OCI-M1 (cell line): ENCODE measurements at regions not wholly inside any gene's neighbourhood (a gene's known extent, or its start where the extent isn't known, plus 50 kb on each side); places are given as distances from the start of the nearest gene placed in this dataset.
"Not testable (repeated sequence)": the region's sequence is repeated elsewhere in the genome, so short reads cannot be mapped to it uniquely, and the experiment has no call there.

Experiments
- DNase-seq: peaks from one replicate; lab custom pipeline; 2025; lab: John Stamatoyannopoulos, UW

DNA sequence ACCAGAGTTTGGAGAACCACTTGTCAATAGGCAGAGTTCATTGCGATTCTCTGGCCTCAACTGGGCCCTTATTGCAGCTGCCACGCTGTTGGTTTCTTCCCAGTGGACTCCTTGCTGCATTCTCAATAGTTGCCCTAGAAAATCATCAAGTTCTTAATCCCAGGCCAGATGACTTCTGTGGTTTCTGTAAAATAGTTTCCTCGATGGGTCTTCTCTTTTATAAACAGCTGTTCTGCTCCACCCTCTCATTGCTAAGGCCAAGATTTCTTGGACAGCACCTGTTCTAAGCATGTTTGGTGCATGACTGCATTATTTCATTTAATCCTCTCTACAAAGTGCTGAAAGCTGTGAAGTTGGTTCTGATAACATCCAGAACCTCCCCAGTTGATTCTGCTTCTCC, 131.0 kb downstream of the BCL2L11 start:
- DNase-seq = no peak

DNA sequence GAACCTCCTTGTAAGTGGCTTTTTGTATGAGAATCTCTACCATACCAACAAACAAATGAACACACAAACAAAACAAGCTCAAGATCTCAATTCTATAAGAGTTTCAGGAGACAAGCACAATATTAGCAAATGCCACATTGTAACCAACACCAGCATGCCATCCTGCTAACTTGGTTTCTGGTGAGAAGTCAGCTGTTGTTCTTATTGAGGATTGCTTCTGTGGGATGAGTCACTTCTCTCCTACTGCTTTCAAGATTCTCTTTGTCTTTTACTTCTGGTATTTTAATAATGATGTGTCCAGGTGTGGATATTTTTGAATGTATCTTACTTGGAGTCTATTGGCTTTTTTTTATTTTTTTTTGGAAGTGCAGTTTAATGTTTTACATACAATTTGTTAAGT, 131.7 kb downstream of the BCL2L11 start:
- peak; percentile 24 for DNase-seq

DNA sequence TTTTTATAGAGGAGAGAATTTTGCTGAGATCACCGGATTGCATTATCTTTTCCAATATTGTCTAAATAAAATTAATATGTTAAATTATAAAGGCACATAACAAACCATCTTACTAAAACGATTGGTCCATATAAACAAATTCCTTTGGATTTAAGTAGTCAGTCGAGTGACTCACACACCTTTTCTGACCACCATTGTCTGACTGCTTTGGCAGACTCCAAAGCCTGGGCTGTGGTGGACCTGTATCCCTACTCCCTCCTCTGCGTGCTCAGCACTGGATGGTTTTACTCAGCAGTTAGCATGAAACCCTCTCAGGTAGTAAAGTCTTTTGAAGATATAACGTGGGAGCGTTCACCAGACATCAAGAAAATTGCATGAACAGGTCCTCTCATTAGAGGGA, 134.2 kb downstream of the BCL2L11 start:
- DNase-seq = not testable (repeated sequence)

DNA sequence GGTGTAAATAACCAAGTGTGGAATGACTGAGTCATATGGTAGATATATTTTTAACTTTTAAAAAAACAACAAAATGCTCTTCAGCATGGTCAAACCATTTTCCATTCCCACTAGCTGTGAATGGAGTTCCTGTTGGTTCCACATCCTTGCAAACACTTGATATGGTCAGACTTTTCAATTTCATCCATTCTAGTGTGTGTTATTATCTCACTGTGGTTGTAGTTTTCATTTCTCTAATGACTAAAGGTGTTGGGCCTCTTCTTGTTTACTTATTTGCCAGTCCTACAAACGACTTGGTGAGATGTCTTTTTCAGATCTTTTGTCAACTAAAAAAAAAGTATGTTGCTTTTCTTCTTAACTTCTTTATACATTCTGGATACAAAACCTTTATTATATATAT, 135.9 kb downstream of the BCL2L11 start:
- not testable (repeated sequence) for DNase-seq

DNA sequence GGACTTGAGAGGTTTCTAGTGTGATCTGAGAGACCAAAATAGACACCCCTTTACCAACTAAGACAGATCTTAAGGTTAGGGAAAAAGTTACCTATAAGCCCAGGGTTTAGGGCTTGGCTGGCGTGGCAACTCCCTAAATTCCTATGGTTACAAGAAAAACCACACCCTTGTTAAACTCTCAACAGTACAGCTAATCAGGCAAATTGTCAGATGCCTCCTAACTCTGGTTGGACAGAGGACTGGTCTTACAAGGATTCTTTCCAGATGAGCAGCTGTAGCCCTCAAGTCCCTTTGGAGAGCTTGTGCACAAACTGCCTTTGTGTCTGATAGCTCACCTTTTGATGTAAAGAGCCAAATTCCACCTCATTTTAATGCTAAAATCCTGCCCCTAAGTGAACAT, 136.9 kb downstream of the BCL2L11 start:
- not testable (repeated sequence) for DNase-seq

- DNase-seq = not testable (repeated sequence)
These were observed 137.6 kb downstream of the BCL2L11 start for GRCh38 chr2:111258318-111258717.

- not testable (repeated sequence) for DNase-seq
These were observed 142.1 kb downstream of the BCL2L11 start for GRCh38 chr2:111262627-111263379.

GRCh38 chr2:111263380-111264017, 142.8 kb downstream of the BCL2L11 start:
- DNase-seq = not testable (repeated sequence)

DNA sequence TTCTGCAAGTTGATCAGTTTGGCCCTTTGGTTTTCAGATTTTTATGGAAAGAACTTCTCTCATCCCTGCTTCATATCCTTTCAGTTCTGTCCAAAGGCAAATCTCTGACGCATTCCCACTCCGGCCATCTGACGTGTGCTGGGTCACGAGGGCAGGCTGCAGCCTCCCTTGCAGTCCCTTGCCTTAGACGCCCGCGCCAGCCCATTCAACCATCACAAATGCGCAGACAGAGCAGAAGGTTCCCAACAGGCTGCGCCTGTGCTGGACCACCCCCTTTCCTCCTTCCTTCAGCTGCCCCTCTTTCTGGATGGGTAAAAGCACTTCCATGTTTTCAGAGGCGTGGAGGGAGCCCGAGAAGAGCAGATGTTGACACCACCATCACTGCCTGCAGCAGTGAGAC, 144.2 kb downstream of the BCL2L11 start:
- DNase-seq = not testable (repeated sequence)

DNA sequence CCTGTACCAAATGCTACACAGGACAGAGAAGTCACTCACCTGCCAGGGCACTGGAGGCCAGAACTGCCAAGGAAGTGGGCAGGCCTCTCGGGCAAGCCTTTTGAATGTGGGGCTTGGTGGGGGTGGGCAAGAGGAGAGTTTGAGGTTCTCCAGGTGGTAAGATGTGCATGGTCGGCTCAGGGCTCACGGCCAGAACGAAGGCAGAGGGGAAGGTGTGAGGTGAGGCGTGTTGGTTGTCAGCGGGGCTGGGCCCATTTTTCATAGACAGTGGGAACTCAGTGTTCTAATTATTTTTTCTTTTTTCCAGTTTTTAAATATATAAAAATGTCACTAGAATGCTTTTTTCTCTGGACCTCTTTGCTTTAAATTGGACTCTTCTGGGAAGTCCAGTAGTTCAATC, 145.8 kb downstream of the BCL2L11 start:
- DNase-seq = not testable (repeated sequence)

- DNase-seq = not testable (repeated sequence)
These were observed 146.3 kb downstream of the BCL2L11 start for GRCh38 chr2:111267038-111267437.

DNA sequence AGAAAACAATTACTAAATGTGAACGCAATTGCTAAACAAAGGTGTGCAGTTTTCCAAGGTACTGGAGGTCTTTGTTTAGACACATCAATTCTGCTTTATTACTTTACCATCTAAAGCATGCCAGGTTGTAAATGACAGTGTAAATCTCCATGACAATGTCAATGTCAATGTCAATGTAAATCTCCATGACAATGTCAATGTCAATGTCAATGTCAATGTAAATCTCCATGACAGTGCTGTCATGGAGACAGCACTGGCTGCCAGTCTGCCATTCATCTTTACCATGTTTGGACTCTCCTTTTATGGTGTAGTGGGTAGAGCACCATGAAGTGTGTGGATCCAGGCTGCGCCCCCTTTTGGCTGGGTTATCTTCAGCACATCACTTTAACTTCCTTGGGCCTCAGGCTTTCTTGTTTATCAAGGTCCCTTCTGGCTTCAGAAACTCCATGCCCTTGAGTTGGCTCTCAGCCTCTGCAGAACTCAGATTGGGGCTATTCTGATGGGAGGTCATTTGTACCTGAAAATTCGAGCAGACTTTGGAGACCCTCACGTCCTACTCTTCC, 149.1 kb downstream of the BCL2L11 start:
- DNase-seq = not testable (repeated sequence)

GRCh38 chr2:111270569-111270968, 149.9 kb downstream of the BCL2L11 start:
- not testable (repeated sequence) for DNase-seq

DNA sequence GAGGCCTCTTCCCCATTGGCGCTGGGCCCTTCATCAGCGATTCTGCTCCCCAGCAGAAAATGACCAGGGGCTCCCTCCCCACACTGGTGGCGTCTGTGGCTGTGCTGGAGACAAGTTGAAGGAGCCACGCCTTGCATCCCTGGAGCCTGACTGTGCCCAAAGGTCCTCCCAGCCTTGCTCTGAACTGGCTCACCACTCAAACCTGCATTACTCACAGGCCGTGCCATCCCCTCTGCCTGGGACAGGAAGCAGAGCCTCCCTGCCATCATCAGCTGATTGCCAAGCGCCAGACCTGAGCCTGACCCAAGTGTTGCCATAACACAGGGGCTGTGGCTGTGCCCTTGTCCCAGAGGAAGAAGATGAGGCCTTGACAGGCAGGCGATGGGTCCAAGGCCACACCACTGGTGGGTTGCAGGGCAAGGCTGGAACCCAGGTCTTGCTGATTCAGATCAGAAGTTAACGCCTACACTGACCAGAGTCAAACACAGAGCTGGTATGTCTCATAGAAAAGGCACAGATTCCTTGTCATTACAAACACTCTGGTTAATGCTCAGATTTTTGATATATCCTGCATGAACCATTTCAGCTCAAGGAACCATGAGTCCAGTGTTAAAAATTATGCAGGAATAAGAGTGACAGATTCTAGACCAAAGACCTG, 151.1 kb downstream of the BCL2L11 start:
- DNase-seq = not testable (repeated sequence)

- not testable (repeated sequence) for DNase-seq
These were observed 152.3 kb downstream of the BCL2L11 start for GRCh38 chr2:111273007-111273406.

- DNase-seq = not testable (repeated sequence)
These were observed 154.5 kb downstream of the BCL2L11 start for GRCh38 chr2:111275047-111275853.

DNA sequence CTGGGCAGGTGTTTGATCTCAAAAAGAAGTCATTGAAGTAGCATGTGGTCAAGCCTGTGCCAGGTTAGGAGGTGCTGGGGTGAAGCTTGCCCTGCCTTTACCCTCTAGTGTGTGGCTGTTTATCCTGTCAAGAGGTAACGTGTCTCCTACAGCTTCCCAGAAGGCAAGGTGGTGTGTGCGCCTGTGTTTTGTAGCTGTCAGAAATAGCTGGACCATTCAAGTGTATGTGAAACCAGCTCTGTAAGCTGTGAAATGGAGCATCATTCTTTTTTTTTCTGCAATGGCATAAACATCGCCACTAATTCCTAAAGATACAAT, 155.1 kb downstream of the BCL2L11 start:
- not testable (repeated sequence) for DNase-seq

GRCh38 chr2:111278133-111278532, 157.4 kb downstream of the BCL2L11 start:
- not testable (repeated sequence) for DNase-seq

GRCh38 chr2:111280709-111281286, 160.1 kb downstream of the BCL2L11 start:
- DNase-seq = not testable (repeated sequence)

GRCh38 chr2:111282162-111282561, 161.4 kb downstream of the BCL2L11 start:
- DNase-seq = not testable (repeated sequence)
